ENCODE measurements at regions not wholly inside any gene's neighbourhood (a gene's known extent, or its start where the extent isn't known, plus 50 kb on each side); places are given as distances from the start of the nearest gene placed in this dataset.
"Not testable (repeated sequence)": the region's sequence is repeated elsewhere in the genome, so short reads cannot be mapped to it uniquely, and the experiment has no call there.

GRCh38 chr18:56443166-56443907 is 195.1 kb downstream of the TXNL1 start:
- no peak for DNase-seq

- DNase-seq = not testable (repeated sequence)
Measured at GRCh38 chr18:56438480-56438879, 199.9 kb downstream of the TXNL1 start.

DNA sequence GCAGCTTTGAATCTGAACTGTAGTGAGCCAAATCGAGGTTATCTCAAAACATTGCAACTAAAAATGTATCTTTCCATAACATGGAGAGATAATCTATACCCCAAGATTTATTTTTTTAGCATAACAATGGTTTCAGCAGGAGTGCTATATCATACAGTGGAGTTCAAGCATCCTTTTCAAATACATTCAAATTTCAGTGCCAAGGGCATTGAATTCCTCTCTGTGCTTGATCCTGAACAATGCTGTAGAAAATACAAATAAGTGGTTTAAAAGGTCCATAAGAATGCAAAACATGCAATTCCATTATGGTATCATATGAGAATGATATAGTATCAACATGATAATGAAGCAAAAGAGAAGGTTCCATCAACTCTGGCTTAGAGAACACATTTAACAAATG is 201.7 kb downstream of the TXNL1 start:
- DNase-seq = no peak

- DNase-seq = no peak
Measured at GRCh38 chr18:56433919-56434318, 204.5 kb downstream of the TXNL1 start.

GRCh38 chr18:56431551-56431950 is 206.8 kb downstream of the TXNL1 start:
- no peak for DNase-seq

DNA sequence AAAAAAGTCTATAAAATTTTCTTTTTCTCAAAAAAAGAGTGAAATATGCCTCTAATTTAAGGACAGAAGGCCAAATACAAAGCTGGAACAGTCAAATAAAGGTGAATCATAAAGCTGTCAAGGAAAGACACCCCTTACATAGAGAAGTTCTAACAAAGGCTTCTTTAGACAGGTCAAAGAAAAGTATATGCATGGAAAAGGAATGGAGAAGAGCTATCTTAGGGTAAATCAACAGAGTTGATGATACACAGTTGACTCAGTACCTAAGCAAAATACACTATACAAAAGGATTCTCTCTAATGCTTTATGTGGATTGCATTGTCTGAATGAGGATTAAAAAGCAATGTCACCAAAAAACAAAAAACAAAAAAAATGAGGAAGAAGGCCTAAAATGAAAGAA is 214.8 kb downstream of the TXNL1 start:
- no peak for DNase-seq

GRCh38 chr18:56421647-56422046 is 216.7 kb downstream of the TXNL1 start:
- no peak for DNase-seq

DNA sequence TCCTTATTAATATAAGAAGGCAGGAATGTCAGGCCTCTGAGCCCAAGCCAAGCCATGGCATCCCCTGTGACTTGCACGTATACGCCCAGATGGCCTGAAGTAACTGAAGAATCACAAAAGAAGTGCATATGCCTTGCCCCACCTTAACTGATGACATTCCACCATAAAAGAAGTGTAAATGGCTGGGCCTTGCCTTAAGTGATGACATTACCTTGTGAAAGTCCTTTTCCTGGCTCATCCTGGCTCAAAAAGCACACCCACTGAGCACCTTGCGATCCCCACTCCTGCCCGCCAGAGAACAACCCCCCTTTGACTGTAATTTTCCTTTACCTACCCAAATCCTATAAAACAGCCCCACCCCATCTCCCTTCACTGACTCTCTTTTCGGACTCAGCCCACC is 217.5 kb downstream of the TXNL1 start:
- DNase-seq = not testable (repeated sequence)

DNA sequence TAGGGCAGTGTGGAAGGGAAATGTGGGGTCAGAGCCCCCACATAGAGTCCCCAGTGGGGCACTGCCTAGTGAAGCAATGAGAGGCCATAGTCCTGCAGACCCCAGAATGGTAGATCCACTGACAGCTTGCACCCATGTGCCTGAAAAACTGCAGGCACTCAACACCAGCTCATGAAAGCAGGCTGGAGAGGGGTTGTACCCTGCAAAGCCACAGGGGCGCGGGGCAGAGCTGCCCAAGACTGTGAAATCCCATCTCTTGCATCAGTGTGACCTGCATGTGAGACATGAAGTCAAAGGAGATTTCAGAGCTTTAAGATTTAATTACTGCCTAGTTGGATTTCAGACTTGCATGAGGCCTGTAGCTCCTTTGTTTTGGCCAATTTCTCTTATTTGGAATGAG is 224.0 kb downstream of the TXNL1 start:
- DNase-seq = no peak

- DNase-seq = no peak
Measured at GRCh38 chr18:56413862-56414261, 224.5 kb downstream of the TXNL1 start.

GRCh38 chr18:56412951-56413350 is 225.4 kb downstream of the TXNL1 start:
- DNase-seq = no peak

DNA sequence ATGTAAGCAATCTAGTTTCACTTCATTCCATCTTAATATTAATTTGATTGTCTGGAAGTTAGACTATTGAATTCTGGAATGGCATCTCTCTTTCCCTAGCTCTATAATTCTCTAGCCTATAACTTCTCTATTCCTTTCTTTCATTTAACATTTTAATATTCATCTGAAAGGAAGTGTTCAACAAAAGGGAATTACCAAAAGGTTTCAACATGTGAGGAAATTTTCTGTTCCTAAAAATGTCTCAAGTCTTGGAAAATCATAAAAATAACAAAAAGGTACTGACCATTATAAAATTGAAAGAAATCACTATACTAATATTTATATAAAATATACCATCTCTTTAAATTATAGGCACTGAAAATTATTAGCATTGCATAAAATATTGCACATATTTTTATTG is 228.7 kb downstream of the TXNL1 start:
- no peak for DNase-seq

DNA sequence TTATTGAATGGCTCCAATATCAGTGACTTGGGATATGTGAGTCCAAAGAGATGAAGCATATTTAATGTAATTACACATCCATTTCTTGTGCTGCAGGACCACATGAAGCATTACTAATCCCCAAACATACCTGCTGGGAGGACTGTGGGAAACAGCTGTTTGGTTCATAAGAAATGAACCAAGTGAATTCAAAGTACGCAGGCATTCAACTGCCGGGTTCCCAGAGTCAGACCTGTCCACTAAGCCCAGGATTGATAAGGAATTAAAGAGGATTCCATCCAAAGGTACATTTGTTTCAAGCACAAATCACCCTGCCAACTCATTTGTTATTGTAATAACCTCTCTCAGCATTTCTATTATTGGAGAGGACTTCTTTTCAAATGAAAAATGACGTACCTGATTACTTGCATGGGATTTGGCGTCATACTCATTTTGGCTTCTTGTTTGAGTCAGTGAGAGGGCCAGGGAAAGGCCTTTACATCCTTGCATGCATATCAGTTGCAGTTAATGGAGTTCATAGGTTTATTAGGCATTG is 230.7 kb downstream of the TXNL1 start:
- no peak for DNase-seq

- DNase-seq = no peak
Measured at GRCh38 chr18:56402872-56403516, 235.4 kb downstream of the TXNL1 start.

GRCh38 chr18:56393870-56394269 is 244.5 kb downstream of the TXNL1 start:
- no peak for DNase-seq

- DNase-seq = peak; percentile 8
Measured at GRCh38 chr18:56391931-56392590, 246.3 kb downstream of the TXNL1 start.

DNA sequence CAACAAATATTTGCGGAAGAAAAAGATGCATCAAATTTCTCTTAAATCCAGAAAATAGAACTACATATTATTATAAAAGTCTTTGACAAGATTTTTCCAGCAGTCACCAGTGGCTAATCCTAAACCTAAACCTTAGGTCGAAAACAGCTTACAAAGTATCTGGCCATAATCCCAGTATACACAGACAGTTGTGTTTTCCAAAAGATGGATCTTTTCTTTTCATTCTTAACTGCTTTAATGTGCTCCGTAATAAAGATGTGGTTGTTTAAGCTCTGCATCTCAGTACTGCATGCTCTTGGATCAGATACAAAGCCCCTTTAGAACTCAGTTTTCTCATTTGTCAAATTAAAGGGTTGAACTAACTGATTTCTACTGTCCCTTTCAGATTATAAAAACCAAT is 247.8 kb downstream of the TXNL1 start:
- peak; percentile 10 for DNase-seq

GRCh38 chr18:56389190-56389589 is 249.2 kb downstream of the TXNL1 start:
- no peak for DNase-seq

- DNase-seq = no peak
Measured at GRCh38 chr18:56388571-56388970, 249.8 kb downstream of the TXNL1 start.

GRCh38 chr18:56386856-56387255 is 251.5 kb downstream of the TXNL1 start:
- peak; percentile 87 for DNase-seq

DNA sequence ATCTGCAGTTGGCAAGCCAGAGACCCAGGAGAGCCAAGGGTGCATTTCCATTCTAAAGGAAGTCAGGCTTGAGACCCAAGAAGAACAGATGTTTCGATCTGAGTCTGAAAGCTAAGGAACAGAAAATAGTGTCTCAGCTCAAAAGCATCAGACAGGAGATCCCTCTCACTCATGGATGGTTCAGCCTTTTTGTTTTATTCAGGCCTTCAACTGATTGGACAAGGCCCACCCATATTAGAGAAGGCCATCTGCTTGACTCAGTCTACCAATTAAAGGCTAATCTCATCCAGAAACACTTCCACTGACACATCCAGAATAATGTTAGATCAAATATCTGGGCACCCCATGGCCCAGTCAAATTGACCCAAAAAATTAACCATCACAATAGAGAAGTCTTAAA is 255.0 kb downstream of the TXNL1 start:
- no peak for DNase-seq

DNA sequence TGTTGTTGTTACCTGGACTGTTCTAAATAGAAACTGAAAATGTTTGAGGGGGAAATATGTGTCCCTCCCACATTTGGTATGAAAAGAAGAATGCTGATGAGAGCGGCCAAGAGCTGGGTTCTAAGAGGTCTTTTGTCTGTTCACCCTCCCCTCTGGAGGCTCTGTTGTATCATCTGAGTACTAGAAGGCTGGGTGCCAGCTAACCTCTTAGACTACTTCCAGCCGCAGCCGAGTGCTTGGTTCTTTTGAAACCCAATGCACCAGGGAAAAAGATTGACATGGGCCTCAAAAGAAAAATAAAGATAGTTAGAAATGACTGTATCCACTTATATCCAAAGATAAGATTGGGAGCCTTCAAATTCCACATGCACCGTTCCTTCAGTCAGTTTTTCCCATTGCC is 255.9 kb downstream of the TXNL1 start:
- no peak for DNase-seq

DNA sequence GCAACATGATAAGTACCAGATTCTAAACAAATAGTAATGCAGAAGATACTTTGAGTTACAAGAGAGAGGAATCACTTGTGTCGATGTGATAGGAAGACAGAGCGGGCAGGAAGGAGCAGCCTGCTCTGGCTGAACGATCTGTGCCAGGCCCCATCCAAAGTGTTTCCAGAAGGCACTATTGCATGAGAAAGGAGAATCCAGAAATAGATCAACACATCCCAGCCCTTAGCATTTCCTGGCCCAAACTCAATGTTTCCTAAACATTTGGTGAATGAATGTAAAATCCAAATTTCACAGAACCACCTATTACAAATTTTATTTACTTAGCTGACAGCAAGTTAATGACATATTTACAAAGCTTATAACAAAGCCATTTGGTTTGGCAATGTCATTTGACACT is 257.2 kb downstream of the TXNL1 start:
- DNase-seq = peak; percentile 86
